Stimulated activated naive CD8-positive, alpha-beta T cell treated with anti-CD3 and anti-CD28 coated beads, Interleukin-15, Interleukin-2, amounts not matched to agents 100 ng/mL and 50 ng/mL, for 24 hours (primary cell): ENCODE measurements at regions not wholly inside any gene's neighbourhood (a gene's known extent, or its start where the extent isn't known, plus 50 kb on each side); places are given as distances from the start of the nearest gene placed in this dataset.

Source experiments
- H3K27ac Mint-ChIP-seq: one replicate; pipeline ENCODE4 v1.8.0; 2021; ENCODE audit warnings: mild to moderate bottlenecking, mixed read lengths
- H3K27me3 Mint-ChIP-seq: one replicate; pipeline ENCODE4 v1.8.0; 2021; ENCODE audit warnings: mixed read lengths
- H3K36me3 Mint-ChIP-seq: one replicate; pipeline ENCODE4 v1.8.0; 2021; ENCODE audit warnings: low read depth, mixed read lengths
- H3K4me1 Mint-ChIP-seq: one replicate; pipeline ENCODE4 v1.8.0; 2021; ENCODE audit warnings: low read depth, mixed read lengths
- H3K4me3 Mint-ChIP-seq: one replicate; pipeline ENCODE4 v1.8.0; 2021; ENCODE audit warnings: mild to moderate bottlenecking, mixed read lengths
- H3K9me3 Mint-ChIP-seq: one replicate; pipeline ENCODE4 v1.8.0; 2021; ENCODE audit warnings: mixed read lengths

- Mint-ChIP-seq H3K36me3 (no peaks in the 10 kb centered on the region), H3K4me3 (no peak overlapping the region), H3K9me3 (no peaks in the 10 kb centered on the region), H3K4me1 (no peaks in the 10 kb centered on the region), H3K27ac (no peak overlapping the region), H3K27me3 (no peaks in the 10 kb centered on the region)
Observed at GRCh38 chr15:85947021-85947420, 132.7 kb upstream of the AGBL1 start.

GRCh38 chr15:85947936-85948335 lies 131.7 kb upstream of the AGBL1 start:
- no peak overlapping the region for H3K27ac Mint-ChIP-seq
- no peak overlapping the region for H3K4me3 Mint-ChIP-seq
- no peaks in the 10 kb centered on the region for H3K36me3 Mint-ChIP-seq
- H3K4me1 Mint-ChIP-seq = no peaks in the 10 kb centered on the region
- no peaks in the 10 kb centered on the region for H3K9me3 Mint-ChIP-seq
- H3K27me3 Mint-ChIP-seq = no peaks in the 10 kb centered on the region

GRCh38 chr15:85950101-85950500 lies 129.6 kb upstream of the AGBL1 start:
- H3K4me1 Mint-ChIP-seq = peaks cover under 1% of the 10 kb centered on the region
- H3K9me3 Mint-ChIP-seq = no peaks in the 10 kb centered on the region
- no peak overlapping the region for H3K27ac Mint-ChIP-seq
- H3K36me3 Mint-ChIP-seq = no peaks in the 10 kb centered on the region
- no peak overlapping the region for H3K4me3 Mint-ChIP-seq
- H3K27me3 Mint-ChIP-seq = peaks cover under 1% of the 10 kb centered on the region

- peaks cover 6% of the 10 kb centered on the region for H3K4me1 Mint-ChIP-seq
- no peak overlapping the region for H3K4me3 Mint-ChIP-seq
- peaks cover 5% of the 10 kb centered on the region for H3K27me3 Mint-ChIP-seq
- H3K27ac Mint-ChIP-seq = no peak overlapping the region
- no peaks in the 10 kb centered on the region for H3K36me3 Mint-ChIP-seq
- H3K9me3 Mint-ChIP-seq = no peaks in the 10 kb centered on the region
Observed at GRCh38 chr15:85954586-85954985, 125.1 kb upstream of the AGBL1 start.

GRCh38 chr15:85955501-85956391 lies 123.9 kb upstream of the AGBL1 start:
- Mint-ChIP-seq H3K9me3 (no peaks in the 10 kb centered on the region), H3K27ac (no peak overlapping the region), H3K27me3 (peaks cover 5% of the 10 kb centered on the region), H3K36me3 (no peaks in the 10 kb centered on the region), H3K4me1 (peaks cover 6% of the 10 kb centered on the region), H3K4me3 (no peak overlapping the region)

- Mint-ChIP-seq H3K36me3 (no peaks in the 10 kb centered on the region), H3K27me3 (peaks cover 5% of the 10 kb centered on the region), H3K4me1 (peaks cover 6% of the 10 kb centered on the region), H3K27ac (no peak overlapping the region), H3K4me3 (no peak overlapping the region), H3K9me3 (no peaks in the 10 kb centered on the region)
Observed at GRCh38 chr15:85956532-85957275, 123.0 kb upstream of the AGBL1 start.

- Mint-ChIP-seq H3K36me3 (no peaks in the 10 kb centered on the region), H3K27ac (no peak overlapping the region), H3K4me1 (peaks cover 6% of the 10 kb centered on the region), H3K9me3 (no peaks in the 10 kb centered on the region), H3K27me3 (peaks cover 5% of the 10 kb centered on the region), H3K4me3 (no peak overlapping the region)
Observed at GRCh38 chr15:85959611-85960010, 120.1 kb upstream of the AGBL1 start.

GRCh38 chr15:85960381-85960780 lies 119.3 kb upstream of the AGBL1 start:
- Mint-ChIP-seq H3K27me3 (peaks cover 2% of the 10 kb centered on the region), H3K27ac (no peak overlapping the region), H3K4me1 (peaks cover 3% of the 10 kb centered on the region), H3K9me3 (no peaks in the 10 kb centered on the region), H3K36me3 (no peaks in the 10 kb centered on the region), H3K4me3 (no peak overlapping the region)

- no peak overlapping the region for H3K4me3 Mint-ChIP-seq
- H3K36me3 Mint-ChIP-seq = no peaks in the 10 kb centered on the region
- H3K9me3 Mint-ChIP-seq = no peaks in the 10 kb centered on the region
- H3K27ac Mint-ChIP-seq = no peak overlapping the region
- peaks cover 7% of the 10 kb centered on the region for H3K27me3 Mint-ChIP-seq
- no peaks in the 10 kb centered on the region for H3K4me1 Mint-ChIP-seq
Observed at GRCh38 chr15:85961821-85962220, 117.8 kb upstream of the AGBL1 start.

GRCh38 chr15:85963262-85963760 lies 116.4 kb upstream of the AGBL1 start:
- H3K27me3 Mint-ChIP-seq = peaks cover 8% of the 10 kb centered on the region
- no peaks in the 10 kb centered on the region for H3K4me1 Mint-ChIP-seq
- H3K9me3 Mint-ChIP-seq = no peaks in the 10 kb centered on the region
- no peak overlapping the region for H3K4me3 Mint-ChIP-seq
- H3K36me3 Mint-ChIP-seq = no peaks in the 10 kb centered on the region
- no peak overlapping the region for H3K27ac Mint-ChIP-seq

GRCh38 chr15:85964471-85964870 lies 115.2 kb upstream of the AGBL1 start:
- Mint-ChIP-seq H3K4me3 (no peak overlapping the region), H3K27me3 (peaks cover 8% of the 10 kb centered on the region), H3K36me3 (no peaks in the 10 kb centered on the region), H3K4me1 (no peaks in the 10 kb centered on the region), H3K27ac (no peak overlapping the region), H3K9me3 (no peaks in the 10 kb centered on the region)

GRCh38 chr15:85967553-85967952 lies 112.1 kb upstream of the AGBL1 start:
- no peaks in the 10 kb centered on the region for H3K4me1 Mint-ChIP-seq

GRCh38 chr15:85972805-85973540 lies 106.7 kb upstream of the AGBL1 start:
- Mint-ChIP-seq H3K4me3 (no peak overlapping the region), H3K9me3 (peaks cover 5% of the 10 kb centered on the region), H3K36me3 (no peaks in the 10 kb centered on the region), H3K4me1 (no peaks in the 10 kb centered on the region), H3K27me3 (peaks cover 8% of the 10 kb centered on the region), H3K27ac (no peak overlapping the region)

More at GRCh38 chr15:85967553-85967952, 112.1 kb upstream of the AGBL1 start:
- no peaks in the 10 kb centered on the region for H3K9me3 Mint-ChIP-seq
- peaks cover 16% of the 10 kb centered on the region for H3K27me3 Mint-ChIP-seq
- no peaks in the 10 kb centered on the region for H3K36me3 Mint-ChIP-seq
- H3K4me3 Mint-ChIP-seq = no peak overlapping the region
- H3K27ac Mint-ChIP-seq = no peak overlapping the region

- H3K4me3 Mint-ChIP-seq = no peak overlapping the region
- H3K27me3 Mint-ChIP-seq = peaks cover 10% of the 10 kb centered on the region
- H3K4me1 Mint-ChIP-seq = no peaks in the 10 kb centered on the region
- H3K9me3 Mint-ChIP-seq = peaks cover 5% of the 10 kb centered on the region
- H3K36me3 Mint-ChIP-seq = no peaks in the 10 kb centered on the region
- H3K27ac Mint-ChIP-seq = no peak overlapping the region
Observed at GRCh38 chr15:85973584-85974347, 105.9 kb upstream of the AGBL1 start.
